Trophoblast cell (in vitro differentiated cells and primary cell): ENCODE measurements at regions not wholly inside any gene's neighbourhood (a gene's known extent, or its start where the extent isn't known, plus 50 kb on each side); places are given as distances from the start of the nearest gene placed in this dataset.
"Not testable (repeated sequence)": the region's sequence is repeated elsewhere in the genome, so short reads cannot be mapped to it uniquely, and the experiment has no call there.

ENCODE experiments used
- DNase-seq, 2 donors: peaks; one replicate each; pipeline ENCODE4 v3.0.0-alpha.2; 2016
- H2AFZ ChIP-seq: 2 replicates; pipeline ENCODE4 v1.6.1; 2013; ENCODE audit warnings: low read length, moderate library complexity, mild to moderate bottlenecking; ENCODE audit not compliant: insufficient read depth, poor library complexity
- H2AK5ac ChIP-seq: 2 replicates; pipeline ENCODE4 v1.6.1; 2013; ENCODE audit warnings: mild to moderate bottlenecking, low read length
- H2BK120ac ChIP-seq: 2 replicates; pipeline ENCODE4 v1.6.1; 2013; ENCODE audit warnings: low read length, mild to moderate bottlenecking, moderate library complexity; ENCODE audit not compliant: insufficient read depth, poor library complexity
- H2BK12ac ChIP-seq: 2 replicates; pipeline ENCODE4 v1.6.1; 2013; ENCODE audit warnings: mild to moderate bottlenecking, low read length, moderate library complexity
- H2BK5ac ChIP-seq: 2 replicates; pipeline ENCODE4 v1.6.1; 2013; ENCODE audit warnings: low read length, low read depth, moderate library complexity, mild to moderate bottlenecking; ENCODE audit not compliant: poor library complexity
- H3K14ac ChIP-seq: 2 replicates; pipeline ENCODE4 v1.6.1; 2013; ENCODE audit warnings: mild to moderate bottlenecking, low read length
- H3K18ac ChIP-seq: 2 replicates; pipeline ENCODE4 v1.6.1; 2013; ENCODE audit warnings: mild to moderate bottlenecking, low read length
- H3K23ac ChIP-seq: 2 replicates; pipeline ENCODE4 v1.6.1; 2013; ENCODE audit warnings: low read length
- H3K27ac ChIP-seq: 2 replicates; pipeline ENCODE4 v1.5.1; 2013; ENCODE audit warnings: low read depth, mild to moderate bottlenecking, inconsistent platforms, low read length, moderate library complexity
- H3K27me3 ChIP-seq: 2 replicates; pipeline ENCODE4 v1.6.1; 2013; ENCODE audit warnings: inconsistent platforms, mild to moderate bottlenecking, low read length, moderate library complexity; ENCODE audit not compliant: insufficient read depth
- H3K36me3 ChIP-seq, 2 experiments: 1 replicate in 1 of 2; 2 replicates in 1 of 2; pipeline ENCODE4 v1.6.1; 2013; ENCODE audit warnings: low read length in 2 of 2, mild to moderate bottlenecking in 2 of 2, moderate library complexity in 1 of 2; ENCODE audit not compliant: insufficient read depth in 2 of 2, control insufficient read depth in 1 of 2
- H3K4ac ChIP-seq: 2 replicates; pipeline ENCODE4 v1.6.1; 2013; ENCODE audit warnings: low read depth, mild to moderate bottlenecking, low read length, moderate library complexity
- H3K4me1 ChIP-seq, 2 experiments: 1 replicate in 1 of 2; 2 replicates in 1 of 2; pipeline ENCODE4 v1.6.1; 2013; ENCODE audit warnings: low read length in 2 of 2, mild to moderate bottlenecking in 2 of 2, moderate library complexity in 1 of 2; ENCODE audit not compliant: insufficient read depth in 2 of 2, control insufficient read depth in 1 of 2
- H3K4me2 ChIP-seq: 2 replicates; pipeline ENCODE4 v1.6.1; 2013; ENCODE audit warnings: inconsistent platforms, mild to moderate bottlenecking, low read length, moderate library complexity
- H3K4me3 ChIP-seq: 2 replicates; pipeline ENCODE4 v1.5.1; 2013; ENCODE audit warnings: mild to moderate bottlenecking, low read depth, low read length, inconsistent platforms
- H3K79me1 ChIP-seq: one replicate; pipeline ENCODE4 v1.6.1; 2013; ENCODE audit warnings: low read length
- H3K79me2 ChIP-seq: 2 replicates; pipeline ENCODE4 v1.6.1; 2013; ENCODE audit warnings: low read length, mild to moderate bottlenecking; ENCODE audit not compliant: control insufficient read depth, insufficient read depth, poor library complexity
- H3K9ac ChIP-seq: 2 replicates; pipeline ENCODE4 v1.6.1; 2013; ENCODE audit warnings: mild to moderate bottlenecking, low read length
- H3K9me3 ChIP-seq: 2 replicates; pipeline ENCODE4 v1.6.1; 2013; ENCODE audit warnings: low read depth, mild to moderate bottlenecking, control low read depth, inconsistent platforms, low read length; ENCODE audit not compliant: insufficient read depth
- H4K12ac ChIP-seq: 2 replicates; pipeline ENCODE4 v1.6.1; 2013; ENCODE audit warnings: low read depth, mild to moderate bottlenecking, low read length, moderate library complexity
- H4K8ac ChIP-seq: 2 replicates; pipeline ENCODE4 v1.6.1; 2013; ENCODE audit warnings: low read depth, mild to moderate bottlenecking, low read length, moderate library complexity
- H4K91ac ChIP-seq: one replicate; pipeline ENCODE4 v1.6.1; 2013; ENCODE audit warnings: low read depth, mild to moderate bottlenecking, low read length, moderate library complexity
- WGBS: extraction: QIAGEN DNeasy Blood & Tissue Kit; methylation state at CpG from one replicate; pipeline ENCODE4 v1.1.7; 2013; ENCODE audit warnings: missing lambda C conversion rate; ENCODE audit not compliant: insufficient read length, insufficient coverage; ENCODE audit errors: extremely low coverage; 5-methylcytosine and 5-hydroxymethylcytosine counted together

GRCh38 chr22:34416022-34416860 is 496.0 kb upstream of the LARGE1 start:
- Histone ChIP-seq H3K4ac (no peak overlapping the region), H3K27ac (no peak overlapping the region), H3K36me3 (no peaks in the 10 kb centered on the region), H3K9me3 (no peaks in the 10 kb centered on the region), H3K14ac (no peak overlapping the region), H4K8ac (no peak overlapping the region), H2AK5ac (no peak overlapping the region), H3K18ac (no peak overlapping the region), H2BK120ac (no peak overlapping the region), H2BK12ac (no peak overlapping the region), H3K9ac (no peak overlapping the region), H2BK5ac (no peak overlapping the region), H4K91ac (no peak overlapping the region), H3K4me2 (no peak overlapping the region), H3K4me1 (no peaks in the 10 kb centered on the region), H3K27me3 (no peaks in the 10 kb centered on the region), H3K79me1 (no peaks in the 10 kb centered on the region), H4K12ac (no peak overlapping the region), H3K4me3 (no peak overlapping the region), H2AFZ (no peak overlapping the region), H3K23ac (no peak overlapping the region), H3K79me2 (no peaks in the 10 kb centered on the region)
- no peak for DNase-seq
- WGBS, result no CpG with 5 or more reads among the region's 7 CpGs

- H2AK5ac ChIP-seq, H3K14ac ChIP-seq, H3K4me2 ChIP-seq, H3K9me3 ChIP-seq, H2BK5ac ChIP-seq, H3K4me3 ChIP-seq, H3K4me1 ChIP-seq, H3K4ac ChIP-seq, DNase-seq, H4K12ac ChIP-seq, H4K91ac ChIP-seq, H3K27ac ChIP-seq, H4K8ac ChIP-seq, H2AFZ ChIP-seq, H2BK120ac ChIP-seq, H3K79me1 ChIP-seq, H2BK12ac ChIP-seq, H3K27me3 ChIP-seq, H3K23ac ChIP-seq, H3K9ac ChIP-seq, H3K79me2 ChIP-seq, H3K18ac ChIP-seq, H3K36me3 ChIP-seq: not testable (repeated sequence)
- no CpG with 5 or more reads among the region's 8 CpGs for WGBS
These were observed 502.7 kb upstream of the LARGE1 start for GRCh38 chr22:34422948-34423347.

GRCh38 chr22:34427436-34427835 is 507.2 kb upstream of the LARGE1 start:
- no peak overlapping the region for H4K91ac ChIP-seq

GRCh38 chr22:34427841-34428240 is 507.6 kb upstream of the LARGE1 start:
- Histone ChIP-seq H4K91ac (no peak overlapping the region), H3K27me3 (no peaks in the 10 kb centered on the region), H4K12ac (no peak overlapping the region), H3K18ac (no peak overlapping the region), H3K27ac (no peak overlapping the region), H3K79me1 (no peaks in the 10 kb centered on the region), H3K36me3 (no peaks in the 10 kb centered on the region), H3K79me2 (no peaks in the 10 kb centered on the region), H3K4me2 (no peak overlapping the region), H3K4me1 (peaks cover 0 to 4% of the 10 kb centered on the region in 2 experiments), H3K23ac (no peak overlapping the region), H3K4ac (no peak overlapping the region), H2BK120ac (no peak overlapping the region), H2AK5ac (no peak overlapping the region), H4K8ac (no peak overlapping the region), H3K9ac (no peak overlapping the region), H3K4me3 (no peak overlapping the region), H3K9me3 (no peaks in the 10 kb centered on the region), H3K14ac (no peak overlapping the region), H2BK12ac (no peak overlapping the region), H2AFZ (no peak overlapping the region), H2BK5ac (no peak overlapping the region)
- no peak for DNase-seq
- WGBS, result no CpG with 5 or more reads among the region's 1 CpG

More at GRCh38 chr22:34427436-34427835, 507.2 kb upstream of the LARGE1 start:
- Histone ChIP-seq H4K8ac (no peak overlapping the region), H2BK5ac (no peak overlapping the region), H2BK12ac (no peak overlapping the region), H3K36me3 (no peaks in the 10 kb centered on the region), H3K23ac (no peak overlapping the region), H3K27me3 (no peaks in the 10 kb centered on the region), H3K18ac (no peak overlapping the region), H3K79me2 (no peaks in the 10 kb centered on the region), H3K4me2 (no peak overlapping the region), H3K4me1 (peaks cover 0 to 4% of the 10 kb centered on the region in 2 experiments), H3K79me1 (no peaks in the 10 kb centered on the region), H3K14ac (no peak overlapping the region), H3K27ac (no peak overlapping the region), H3K9me3 (no peaks in the 10 kb centered on the region), H2BK120ac (no peak overlapping the region), H4K12ac (no peak overlapping the region), H3K4ac (no peak overlapping the region), H2AFZ (no peak overlapping the region), H3K4me3 (no peak overlapping the region), H2AK5ac (no peak overlapping the region), H3K9ac (no peak overlapping the region)
- no peak for DNase-seq
- no CpG with 5 or more reads among the region's 4 CpGs for WGBS
